H9 (cell line): ENCODE measurements at regions not wholly inside any gene's neighbourhood (a gene's known extent, or its start where the extent isn't known, plus 50 kb on each side); places are given as distances from the start of the nearest gene placed in this dataset.

ENCODE experiments used
- DNase-seq: peaks from one replicate; pipeline ENCODE4 v3.0.0-alpha.2; 2017
- H2AFZ ChIP-seq: one replicate; pipeline ENCODE4 v1.6.1; 2013; ENCODE audit warnings: mild to moderate bottlenecking, low read length, control low read depth, moderate library complexity
- H2AK5ac ChIP-seq: 2 replicates; pipeline ENCODE4 v1.6.1; 2013; ENCODE audit warnings: low read length, control low read depth, mixed read lengths; ENCODE audit not compliant: insufficient read length
- H2BK120ac ChIP-seq: one replicate; pipeline ENCODE4 v1.6.1; 2013; ENCODE audit warnings: low read depth, mild to moderate bottlenecking, low read length, control low read depth, inconsistent platforms; ENCODE audit not compliant: poor library complexity, severe bottlenecking
- H2BK12ac ChIP-seq: 2 replicates; pipeline ENCODE4 v1.6.1; 2013; ENCODE audit warnings: low read length, control low read depth, mixed read lengths, low read depth; ENCODE audit not compliant: insufficient read length
- H2BK15ac ChIP-seq: 2 replicates; pipeline ENCODE4 v1.6.1; 2013; ENCODE audit warnings: low read depth, low read length, control low read depth
- H2BK20ac ChIP-seq: one replicate; pipeline ENCODE4 v1.6.1; 2013; ENCODE audit warnings: low read depth, mild to moderate bottlenecking, low read length, control low read depth, inconsistent platforms; ENCODE audit not compliant: poor library complexity, severe bottlenecking
- H2BK5ac ChIP-seq: 2 replicates; pipeline ENCODE4 v1.6.1; 2013; ENCODE audit warnings: low read length, control low read depth, mixed read lengths; ENCODE audit not compliant: insufficient read length
- H3K14ac ChIP-seq: 2 replicates; pipeline ENCODE4 v1.6.1; 2013; ENCODE audit warnings: low read length, control low read depth; ENCODE audit not compliant: insufficient read depth
- H3K18ac ChIP-seq: 2 replicates; pipeline ENCODE4 v1.6.1; 2013; ENCODE audit warnings: low read depth, mild to moderate bottlenecking, mixed read lengths, low read length, control low read depth; ENCODE audit not compliant: insufficient read length
- H3K23ac ChIP-seq: 2 replicates; pipeline ENCODE4 v1.6.1; 2013; ENCODE audit warnings: low read length, control low read depth, mixed read lengths, low read depth; ENCODE audit not compliant: insufficient read length
- H3K23me2 ChIP-seq: 2 replicates; pipeline ENCODE4 v1.6.1; 2013; ENCODE audit warnings: low read depth, mild to moderate bottlenecking, mixed read lengths, low read length, control low read depth; ENCODE audit not compliant: insufficient read length, poor library complexity, severe bottlenecking
- H3K27ac ChIP-seq: 2 replicates; pipeline ENCODE4 v1.5.1; 2013; ENCODE audit warnings: low read length, control low read depth, mixed read lengths, low read depth; ENCODE audit not compliant: insufficient read length
- H3K27me3 ChIP-seq: 2 replicates; pipeline ENCODE4 v1.6.1; 2013; ENCODE audit warnings: low read length, control low read depth, inconsistent platforms; ENCODE audit not compliant: insufficient read depth
- H3K4ac ChIP-seq: 2 replicates; pipeline ENCODE4 v1.6.1; 2013; ENCODE audit warnings: low read depth, mild to moderate bottlenecking, control low read depth, inconsistent platforms, low read length, moderate library complexity
- H3K4me1 ChIP-seq: 2 replicates; pipeline ENCODE4 v1.6.1; 2013; ENCODE audit warnings: low read length, control low read depth, inconsistent platforms; ENCODE audit not compliant: insufficient read depth
- H3K4me2 ChIP-seq: 2 replicates; pipeline ENCODE4 v1.6.1; 2013; ENCODE audit warnings: low read length, control low read depth, mixed read lengths; ENCODE audit not compliant: insufficient read length, insufficient read depth
- H3K56ac ChIP-seq: 2 replicates; pipeline ENCODE4 v1.6.1; 2013; ENCODE audit warnings: low read depth, mild to moderate bottlenecking, mixed read lengths, low read length, control low read depth; ENCODE audit not compliant: insufficient read length
- H3K79me1 ChIP-seq: 2 replicates; pipeline ENCODE4 v1.6.1; 2013; ENCODE audit warnings: low read depth, mild to moderate bottlenecking, moderate library complexity, low read length, control low read depth, inconsistent platforms; ENCODE audit not compliant: insufficient read depth, poor library complexity, severe bottlenecking
- H3K79me2 ChIP-seq: 2 replicates; pipeline ENCODE4 v1.6.1; 2013; ENCODE audit warnings: low read length, control low read depth, inconsistent platforms; ENCODE audit not compliant: insufficient read depth
- H3K9ac ChIP-seq: 2 replicates; pipeline ENCODE4 v1.6.1; 2013; ENCODE audit warnings: low read length, control low read depth, mixed read lengths; ENCODE audit not compliant: insufficient read length; ENCODE audit errors: extremely low read depth
- H3K9me3 ChIP-seq: one replicate; pipeline ENCODE4 v1.6.1; 2013; ENCODE audit warnings: low read depth, low read length, inconsistent platforms; ENCODE audit not compliant: control insufficient read depth
- H3T11ph ChIP-seq: one replicate; pipeline ENCODE4 v1.6.1; 2013; ENCODE audit warnings: mild to moderate bottlenecking, low read length, control low read depth, inconsistent platforms
- H4K20me1 ChIP-seq: one replicate; pipeline ENCODE4 v1.6.1; 2013; ENCODE audit not compliant: control insufficient read depth, insufficient read length, insufficient read depth
- H4K5ac ChIP-seq: 2 replicates; pipeline ENCODE4 v1.6.1; 2013; ENCODE audit warnings: low read depth, mild to moderate bottlenecking, mixed read lengths, low read length, control low read depth; ENCODE audit not compliant: insufficient read length
- H4K8ac ChIP-seq: replicated peaks from 2 replicates; pipeline ENCODE4 v1.6.1; 2013; ENCODE audit warnings: low read length, control low read depth, mixed read lengths, low read depth; ENCODE audit not compliant: insufficient read length
- H4K91ac ChIP-seq: 2 replicates; pipeline ENCODE4 v1.6.1; 2013; ENCODE audit warnings: low read depth, mild to moderate bottlenecking, moderate library complexity, mixed read lengths, low read length, control low read depth; ENCODE audit not compliant: insufficient read length
- H3K27ac Mint-ChIP-seq, 3 experiments: 2 replicates in 2 of 3; 3 replicates in 1 of 3; pipeline ENCODE4 v1.8.0; 2020 to 2021; ENCODE audit warnings: mixed read lengths in 3 of 3, mild to moderate bottlenecking in 1 of 3, moderate library complexity in 1 of 3
- H3K27me3 Mint-ChIP-seq: 2 replicates; pipeline ENCODE4 v1.8.0; 2021; ENCODE audit warnings: low read depth, mild to moderate bottlenecking, moderate library complexity, mixed read lengths
- H3K36me3 Mint-ChIP-seq, 3 experiments: 2 replicates in 2 of 3; 3 replicates in 1 of 3; pipeline ENCODE4 v1.8.0; 2020 to 2021; ENCODE audit warnings: low read depth in 3 of 3, mixed read lengths in 3 of 3; ENCODE audit not compliant: insufficient read depth in 1 of 3
- H3K4me1 Mint-ChIP-seq, 2 experiments: 2 replicates each; pipeline ENCODE4 v1.8.0; 2020; ENCODE audit warnings: mixed read lengths in 2 of 2
- H3K4me3 Mint-ChIP-seq, 2 experiments: 2 replicates in 1 of 2; 3 replicates in 1 of 2; pipeline ENCODE4 v1.8.0; 2020 to 2021; ENCODE audit warnings: mild to moderate bottlenecking in 2 of 2, mixed read lengths in 2 of 2, moderate library complexity in 1 of 2
- H3K9me3 Mint-ChIP-seq, 2 experiments: 2 replicates in 1 of 2; 3 replicates in 1 of 2; pipeline ENCODE4 v1.8.0; 2020; ENCODE audit warnings: mild to moderate bottlenecking in 2 of 2, mixed read lengths in 2 of 2, moderate library complexity in 1 of 2
- WGBS: extraction: QIAGEN DNeasy Blood & Tissue Kit; methylation state at CpG from one replicate; pipeline ENCODE4 v1.1.7; 2013; ENCODE audit warnings: missing lambda C conversion rate, low lambda C conversion rate, mixed read lengths; ENCODE audit not compliant: insufficient read length; ENCODE audit errors: extremely low coverage; 5-methylcytosine and 5-hydroxymethylcytosine counted together
- TF ChIP-seq, protein P1 (sequence below): fragments of 200-600 bp; sonication (generic); conservative IDR thresholded peaks from 3 replicates; pipeline ENCODE4 v1.8.0; 2021; ENCODE audit warnings: antibody characterized with exemption, mild to moderate bottlenecking

DNA sequence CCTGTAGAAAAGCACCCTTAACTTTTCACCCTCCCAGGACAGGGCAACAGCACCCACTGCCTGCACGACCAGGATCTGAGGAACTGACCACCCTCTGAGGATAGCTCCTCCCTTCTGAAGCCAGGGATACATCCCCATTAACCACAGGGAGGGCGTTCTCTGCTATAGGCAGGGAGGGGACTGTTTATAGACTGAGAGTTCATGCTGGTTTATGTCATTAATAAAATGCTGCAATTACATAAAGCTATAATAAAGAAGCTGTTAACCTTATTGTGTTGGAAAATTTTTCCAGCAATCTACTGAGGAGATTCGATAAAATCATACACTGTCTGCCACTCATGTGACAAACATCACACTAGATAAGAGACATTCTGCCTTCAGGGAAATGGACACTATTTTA, 232.4 kb upstream of the SFSWAP start:
- no peaks in the 10 kb centered on the region for H3K79me2 ChIP-seq
- H3K4me1 Mint-ChIP-seq: peaks cover 0 to 3% of the 10 kb centered on the region in 2 experiments; a peak in 1 of 4 replicates
- TF ChIP-seq, protein P1, sequence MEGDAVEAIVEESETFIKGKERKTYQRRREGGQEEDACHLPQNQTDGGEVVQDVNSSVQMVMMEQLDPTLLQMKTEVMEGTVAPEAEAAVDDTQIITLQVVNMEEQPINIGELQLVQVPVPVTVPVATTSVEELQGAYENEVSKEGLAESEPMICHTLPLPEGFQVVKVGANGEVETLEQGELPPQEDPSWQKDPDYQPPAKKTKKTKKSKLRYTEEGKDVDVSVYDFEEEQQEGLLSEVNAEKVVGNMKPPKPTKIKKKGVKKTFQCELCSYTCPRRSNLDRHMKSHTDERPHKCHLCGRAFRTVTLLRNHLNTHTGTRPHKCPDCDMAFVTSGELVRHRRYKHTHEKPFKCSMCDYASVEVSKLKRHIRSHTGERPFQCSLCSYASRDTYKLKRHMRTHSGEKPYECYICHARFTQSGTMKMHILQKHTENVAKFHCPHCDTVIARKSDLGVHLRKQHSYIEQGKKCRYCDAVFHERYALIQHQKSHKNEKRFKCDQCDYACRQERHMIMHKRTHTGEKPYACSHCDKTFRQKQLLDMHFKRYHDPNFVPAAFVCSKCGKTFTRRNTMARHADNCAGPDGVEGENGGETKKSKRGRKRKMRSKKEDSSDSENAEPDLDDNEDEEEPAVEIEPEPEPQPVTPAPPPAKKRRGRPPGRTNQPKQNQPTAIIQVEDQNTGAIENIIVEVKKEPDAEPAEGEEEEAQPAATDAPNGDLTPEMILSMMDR: no peak
- no peak overlapping the region for H3K18ac ChIP-seq
- no peaks in the 10 kb centered on the region; a peak in 1 of 5 replicates for H3K9me3 Mint-ChIP-seq
- no CpG with 5 or more reads among the region's 3 CpGs for WGBS
- no peak overlapping the region for H2AFZ ChIP-seq
- H2BK20ac ChIP-seq: no peak overlapping the region
- H3K27me3 Mint-ChIP-seq: peaks cover 3% of the 10 kb centered on the region; the same call in 1 of the 2 replicates
- no peak overlapping the region for H2BK15ac ChIP-seq
- DNase-seq: no peak
- no peak overlapping the region for H3K4me3 Mint-ChIP-seq
- H2BK5ac ChIP-seq: no peak overlapping the region
- H3T11ph ChIP-seq: no peak overlapping the region
- no peaks in the 10 kb centered on the region for H3K36me3 Mint-ChIP-seq
- no peaks in the 10 kb centered on the region for H3K27me3 ChIP-seq
- H3K14ac ChIP-seq: no peak overlapping the region
- no peak overlapping the region for H3K56ac ChIP-seq
- H4K20me1 ChIP-seq: no peaks in the 10 kb centered on the region
- H3K23ac ChIP-seq: no peak overlapping the region
- no peak overlapping the region for H2BK12ac ChIP-seq
- no peak overlapping the region for H3K27ac Mint-ChIP-seq
- H3K9me3 ChIP-seq: no peaks in the 10 kb centered on the region
- no peak overlapping the region for H3K9ac ChIP-seq
- H2AK5ac ChIP-seq: no peak overlapping the region
- no peaks in the 10 kb centered on the region for H3K79me1 ChIP-seq
- no peak overlapping the region for H3K4ac ChIP-seq
- H3K23me2 ChIP-seq: no peaks in the 10 kb centered on the region
- H4K91ac ChIP-seq: no peak overlapping the region
- H3K4me2 ChIP-seq: no peak overlapping the region
- H3K4me1 ChIP-seq: no peaks in the 10 kb centered on the region
- no peak overlapping the region for H4K8ac ChIP-seq
- no peak overlapping the region for H4K5ac ChIP-seq
- H3K27ac ChIP-seq: no peak overlapping the region
- H2BK120ac ChIP-seq: no peak overlapping the region
